Esophagus (tissue), 2 donors: ENCODE measurements at regions not wholly inside any gene's neighbourhood (a gene's known extent, or its start where the extent isn't known, plus 50 kb on each side); places are given as distances from the start of the nearest gene placed in this dataset.
"Not testable (repeated sequence)": the region's sequence is repeated elsewhere in the genome, so short reads cannot be mapped to it uniquely, and the experiment has no call there.

Source experiments
- H3K27ac ChIP-seq, 2 donors: one replicate each; pipeline ENCODE4 v1.5.1; 2013; ENCODE audit warnings: low read depth in 2 of 2, mild to moderate bottlenecking in 2 of 2, inconsistent platforms in 1 of 2, low read length in 1 of 2, moderate library complexity in 1 of 2
- H3K27me3 ChIP-seq, 2 donors: one replicate each; pipeline ENCODE4 v1.6.1; 2013; ENCODE audit warnings: low read length in 2 of 2, control low read depth in 1 of 2, mild to moderate bottlenecking in 1 of 2; ENCODE audit not compliant: insufficient read depth in 2 of 2, control insufficient read depth in 1 of 2
- H3K36me3 ChIP-seq, 2 donors: one replicate each; pipeline ENCODE4 v1.6.1; 2013; ENCODE audit warnings: low read length in 1 of 2; ENCODE audit not compliant: control insufficient read depth in 2 of 2, insufficient read depth in 2 of 2
- H3K4me1 ChIP-seq, 2 donors: one replicate each; pipeline ENCODE4 v1.6.1; 2013; ENCODE audit warnings: low read length in 1 of 2; ENCODE audit not compliant: control insufficient read depth in 2 of 2, insufficient read depth in 2 of 2
- H3K4me3 ChIP-seq, 2 donors: one replicate each; pipeline ENCODE4 v1.5.1; 2013; ENCODE audit warnings: low read length in 2 of 2, mild to moderate bottlenecking in 2 of 2, low read depth in 1 of 2, moderate library complexity in 1 of 2
- H3K9me3 ChIP-seq, 2 donors: one replicate each; pipeline ENCODE4 v1.6.1; 2013; ENCODE audit warnings: mild to moderate bottlenecking in 2 of 2, low read depth in 1 of 2, low read length in 1 of 2, moderate library complexity in 1 of 2; ENCODE audit not compliant: control insufficient read depth in 2 of 2, insufficient read depth in 1 of 2
- WGBS, 2 donors: extraction: QIAGEN DNeasy Blood & Tissue Kit; methylation state at CpG; one replicate each; pipeline ENCODE4 v1.1.7; 2013; 5-methylcytosine and 5-hydroxymethylcytosine counted together
- donor health status: healthy with polysubstance abuse.
- donor health status: Bipolar disorder and iron deficiency.

DNA sequence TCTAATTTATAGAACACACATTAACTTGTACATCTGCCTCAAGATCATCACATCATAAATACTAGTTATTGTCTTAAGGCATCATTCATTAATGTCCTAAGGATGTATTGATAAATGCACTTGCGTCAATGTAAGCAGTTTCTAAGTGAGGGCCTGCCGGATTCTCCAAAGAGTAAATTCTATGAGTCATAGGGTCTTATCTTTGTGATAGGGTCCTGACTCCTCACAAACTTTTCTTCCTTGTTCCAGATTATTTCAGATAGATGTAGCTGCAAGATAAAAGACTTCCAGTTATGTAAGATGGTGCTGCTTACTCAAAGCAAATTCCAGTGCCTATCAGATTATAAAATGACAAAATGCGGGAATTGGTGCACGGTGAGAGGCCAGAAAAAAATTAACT, 315.0 kb upstream of the SLC39A10 start:
- H3K4me3 ChIP-seq: no peak overlapping the region
- H3K27ac ChIP-seq: no peak overlapping the region
- WGBS, 2 donors: 81 to 88% methylated on average over 4 of the region's 4 CpGs
- H3K4me1 ChIP-seq: no peaks in the 10 kb centered on the region
- no peaks in the 10 kb centered on the region for H3K36me3 ChIP-seq
- H3K27me3 ChIP-seq: no peaks in the 10 kb centered on the region
- no peaks in the 10 kb centered on the region for H3K9me3 ChIP-seq

DNA sequence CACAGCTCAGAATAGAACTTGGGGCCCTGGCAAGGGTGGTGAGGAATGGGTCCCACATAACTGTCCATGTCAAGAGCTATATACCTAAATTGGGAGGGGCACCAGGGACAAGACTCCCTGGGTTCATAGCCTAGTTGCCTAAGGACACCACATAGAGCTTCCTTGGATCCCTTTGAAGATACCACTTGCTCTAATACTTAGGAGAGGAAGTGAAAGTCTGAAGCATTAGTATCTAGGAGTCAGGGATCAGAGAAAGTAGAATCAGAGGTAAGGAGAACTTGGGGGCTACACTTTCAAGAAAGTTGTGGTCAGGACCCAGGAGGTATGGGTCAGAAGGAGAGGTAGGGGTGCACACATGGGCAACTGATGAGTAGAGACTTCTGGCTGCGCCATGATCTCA, 318.2 kb upstream of the SLC39A10 start:
- Histone ChIP-seq H3K27ac (no peak overlapping the region), H3K9me3 (no peaks in the 10 kb centered on the region), H3K4me3 (no peak overlapping the region), H3K27me3 (no peaks in the 10 kb centered on the region), H3K4me1 (no peaks in the 10 kb centered on the region), H3K36me3 (no peaks in the 10 kb centered on the region)
- WGBS, 2 donors: 93 to 98% methylated on average over 1 of the region's 1 CpG

DNA sequence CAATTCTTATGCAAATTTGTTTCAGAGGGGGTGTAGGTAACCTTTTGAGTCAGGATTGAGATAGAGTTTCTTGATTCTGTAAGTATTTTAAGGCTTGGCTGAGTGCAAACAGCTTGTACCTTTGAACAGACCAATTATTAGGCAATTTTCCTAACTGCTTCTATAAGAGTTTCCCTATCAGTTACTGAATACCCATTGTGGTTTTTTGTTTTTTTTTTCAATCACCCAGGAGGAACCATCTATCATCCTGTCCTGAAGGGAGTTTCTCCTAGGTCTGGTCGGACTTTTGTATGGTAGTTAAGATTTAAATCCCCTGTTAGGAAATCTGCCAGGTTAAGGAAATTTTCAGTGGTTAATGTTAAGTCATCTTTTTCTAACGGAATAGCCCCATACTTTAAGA, 319.4 kb upstream of the SLC39A10 start:
- Histone ChIP-seq H3K27me3 (no peaks in the 10 kb centered on the region), H3K4me1 (no peaks in the 10 kb centered on the region), H3K9me3 (no peaks in the 10 kb centered on the region), H3K27ac (no peak overlapping the region), H3K36me3 (no peaks in the 10 kb centered on the region), H3K4me3 (no peak overlapping the region)
- 58 to 64% methylated on average over 2 of the region's 2 CpGs for WGBS, 2 donors

DNA sequence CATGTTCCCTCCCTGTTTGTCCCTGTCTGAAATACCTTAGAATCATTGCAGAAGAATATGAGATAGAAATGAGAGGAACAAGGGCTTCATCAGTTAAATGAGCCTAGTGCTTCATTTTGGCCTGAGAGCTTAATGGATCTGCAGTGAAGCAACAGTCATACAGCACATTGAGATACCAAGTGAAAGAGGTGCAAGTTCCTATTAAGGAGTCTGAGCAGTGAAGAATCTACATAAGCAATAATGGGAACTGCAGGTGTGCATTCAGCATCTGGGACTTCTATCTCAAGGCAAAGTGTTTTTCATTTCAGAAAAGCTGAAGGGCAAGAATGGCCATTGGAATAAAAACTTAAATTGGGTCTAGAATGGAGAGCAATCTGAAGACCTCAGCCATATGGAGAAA, 323.2 kb upstream of the SLC39A10 start:
- H3K9me3 ChIP-seq: no peaks in the 10 kb centered on the region
- H3K4me3 ChIP-seq: no peak overlapping the region
- no peaks in the 10 kb centered on the region for H3K36me3 ChIP-seq
- H3K27me3 ChIP-seq: no peaks in the 10 kb centered on the region
- no peaks in the 10 kb centered on the region for H3K4me1 ChIP-seq
- no peak overlapping the region for H3K27ac ChIP-seq

DNA sequence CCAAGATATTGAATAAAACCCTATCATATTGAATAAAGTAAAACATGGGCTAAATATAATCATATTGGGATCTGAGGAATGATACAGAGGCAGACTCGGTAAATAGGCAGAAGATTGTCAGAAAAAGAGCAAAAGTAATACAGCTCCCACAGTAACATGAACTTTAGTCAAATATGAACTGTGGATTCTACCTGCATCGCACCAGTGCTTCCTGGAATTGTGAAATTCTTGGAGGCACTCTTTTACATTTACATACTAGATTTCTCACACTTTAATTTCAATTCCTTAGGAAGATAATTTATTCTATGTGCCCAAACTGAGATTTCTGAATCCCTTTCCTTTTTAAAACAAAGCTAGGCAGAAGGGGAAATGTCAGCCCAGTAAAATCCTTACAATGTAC, 325.1 kb upstream of the SLC39A10 start:
- H3K4me1 ChIP-seq: no peaks in the 10 kb centered on the region
- no peaks in the 10 kb centered on the region for H3K9me3 ChIP-seq
- H3K4me3 ChIP-seq: no peak overlapping the region
- 79 to 87% methylated on average over 2 of the region's 2 CpGs for WGBS, 2 donors
- H3K27me3 ChIP-seq: no peaks in the 10 kb centered on the region
- H3K27ac ChIP-seq: no peak overlapping the region
- no peaks in the 10 kb centered on the region for H3K36me3 ChIP-seq

DNA sequence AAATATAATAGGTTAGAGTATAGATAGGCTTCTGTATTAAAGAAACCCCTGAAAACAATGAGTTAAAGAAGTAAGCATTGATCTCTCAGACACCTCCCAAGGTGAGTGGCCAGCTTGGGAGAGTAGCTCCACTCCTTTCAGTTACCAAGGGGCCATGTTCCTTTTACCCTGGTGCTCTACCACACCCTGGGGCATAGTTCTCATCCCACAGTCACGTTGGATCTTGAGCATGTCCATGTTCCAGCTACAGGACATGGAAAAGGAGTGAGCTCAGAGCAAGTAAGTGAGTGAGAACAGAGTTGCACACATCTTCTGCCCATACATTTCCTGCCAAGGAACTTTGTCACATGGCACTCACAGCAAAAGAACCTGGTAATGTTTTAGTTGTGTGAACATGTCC, 325.9 kb upstream of the SLC39A10 start:
- no peak overlapping the region for H3K4me3 ChIP-seq
- no peaks in the 10 kb centered on the region for H3K9me3 ChIP-seq
- H3K27me3 ChIP-seq: no peaks in the 10 kb centered on the region
- WGBS, 2 donors: 24 to 27% methylated on average over 1 of the region's 1 CpG
- H3K27ac ChIP-seq: no peak overlapping the region
- no peaks in the 10 kb centered on the region for H3K36me3 ChIP-seq
- H3K4me1 ChIP-seq: no peaks in the 10 kb centered on the region

DNA sequence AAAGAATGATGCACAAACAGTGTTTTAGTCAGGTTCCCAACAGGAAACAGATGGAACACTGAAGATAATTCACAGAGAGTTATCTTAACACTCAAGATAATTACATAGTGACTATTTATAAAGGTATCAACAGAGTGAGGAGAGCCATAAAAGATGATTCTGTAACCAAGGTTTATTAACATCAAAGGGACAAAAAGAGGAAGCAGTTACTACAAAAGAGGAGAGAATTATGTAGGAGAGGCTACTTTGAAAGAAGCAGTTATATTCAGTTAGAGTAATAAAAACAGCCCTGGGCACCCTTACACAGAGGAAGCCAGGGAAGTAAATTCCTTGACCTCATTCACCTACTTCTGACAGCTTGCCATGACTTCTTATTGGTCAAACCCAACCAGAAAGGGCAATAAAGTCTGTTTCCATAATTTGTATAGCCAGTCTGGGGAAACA, 326.5 kb upstream of the SLC39A10 start:
- H3K4me1 ChIP-seq: no peaks in the 10 kb centered on the region
- H3K27ac ChIP-seq: no peak overlapping the region
- no peaks in the 10 kb centered on the region for H3K36me3 ChIP-seq
- no peak overlapping the region for H3K4me3 ChIP-seq
- no peaks in the 10 kb centered on the region for H3K27me3 ChIP-seq
- H3K9me3 ChIP-seq: no peaks in the 10 kb centered on the region

DNA sequence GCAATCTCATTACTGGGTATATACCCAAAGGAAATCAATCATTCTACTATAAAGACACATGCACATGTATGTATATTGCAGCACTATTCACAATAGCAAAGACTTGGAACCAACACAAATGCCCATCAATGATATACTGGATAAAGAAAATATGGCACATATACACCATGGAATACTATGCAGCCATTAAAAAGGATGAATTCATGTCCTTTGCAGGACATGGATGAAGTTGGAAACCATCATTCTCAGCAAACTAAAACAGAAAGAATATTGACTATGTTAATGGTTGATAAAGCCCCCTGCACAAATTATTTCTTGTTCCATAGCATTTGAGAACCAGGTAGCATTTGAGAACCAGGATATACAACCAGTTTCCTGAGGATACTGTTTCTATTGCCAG, 327.2 kb upstream of the SLC39A10 start:
- H3K27ac ChIP-seq, H3K27me3 ChIP-seq, H3K4me1 ChIP-seq: not testable (repeated sequence)

DNA sequence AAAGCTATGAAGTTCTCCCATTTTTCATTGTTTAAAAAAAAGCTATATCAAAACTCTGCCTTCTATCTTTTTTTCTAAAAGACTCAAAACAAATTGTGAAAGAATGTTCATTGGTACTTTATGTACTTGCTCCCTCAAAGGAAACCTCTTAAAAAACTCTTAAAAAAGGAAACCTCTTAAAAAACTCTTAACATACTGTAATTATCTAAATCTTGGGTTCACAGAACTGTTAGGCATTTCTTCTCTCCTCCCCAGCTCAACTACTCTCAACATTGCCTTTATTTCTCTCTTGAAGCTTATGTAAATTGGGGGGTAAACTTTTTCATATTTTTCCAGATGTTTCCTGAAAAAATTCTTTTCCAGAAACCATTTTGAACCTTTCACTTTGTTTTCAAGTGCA, 330.5 kb upstream of the SLC39A10 start:
- H3K9me3 ChIP-seq: no peaks in the 10 kb centered on the region
- no peak overlapping the region for H3K27ac ChIP-seq
- H3K4me1 ChIP-seq: no peaks in the 10 kb centered on the region
- H3K4me3 ChIP-seq: no peak overlapping the region
- H3K36me3 ChIP-seq: no peaks in the 10 kb centered on the region
- no peaks in the 10 kb centered on the region for H3K27me3 ChIP-seq

More for the DNA sequence above, 327.2 kb upstream of the SLC39A10 start:
- H3K4me3 ChIP-seq, H3K9me3 ChIP-seq, H3K36me3 ChIP-seq: not testable (repeated sequence)

DNA sequence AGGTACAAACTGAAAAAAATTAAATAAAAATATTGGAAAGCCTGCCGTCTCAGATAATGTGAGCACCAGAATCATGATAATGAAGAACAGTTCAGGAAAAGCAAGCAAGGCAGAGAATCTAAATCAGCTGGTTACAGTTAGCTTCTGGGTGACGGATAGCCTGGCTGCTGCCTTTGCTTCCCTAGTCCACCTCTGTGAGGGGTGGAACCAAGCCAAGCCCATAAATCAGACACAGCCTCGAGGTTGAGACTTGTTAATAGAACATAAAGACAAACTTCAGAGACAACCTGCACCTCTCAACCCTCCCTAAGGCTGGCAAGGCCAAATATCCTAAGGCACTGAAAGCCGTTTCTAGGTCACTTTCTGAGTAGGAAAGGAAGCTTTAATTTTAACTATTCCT, 334.7 kb upstream of the SLC39A10 start:
- Histone ChIP-seq H3K36me3 (no peaks in the 10 kb centered on the region), H3K9me3 (no peaks in the 10 kb centered on the region), H3K4me3 (no peak overlapping the region), H3K27me3 (no peaks in the 10 kb centered on the region), H3K4me1 (no peaks in the 10 kb centered on the region), H3K27ac (no peak overlapping the region)
- WGBS, 2 donors: 23 to 34% methylated on average over 4 of the region's 4 CpGs
